NCI-H187 treated with DMSO at 0.1 percent for 48 hours (cell line): ENCODE measurements at regions not wholly inside any gene's neighbourhood (a gene's known extent, or its start where the extent isn't known, plus 50 kb on each side); places are given as distances from the start of the nearest gene placed in this dataset.
"Not testable (repeated sequence)": the region's sequence is repeated elsewhere in the genome, so short reads cannot be mapped to it uniquely, and the experiment has no call there.

ENCODE experiments used
- DNase-seq: peaks from one replicate; lab custom pipeline; 2025; lab: John Stamatoyannopoulos, UW

DNA sequence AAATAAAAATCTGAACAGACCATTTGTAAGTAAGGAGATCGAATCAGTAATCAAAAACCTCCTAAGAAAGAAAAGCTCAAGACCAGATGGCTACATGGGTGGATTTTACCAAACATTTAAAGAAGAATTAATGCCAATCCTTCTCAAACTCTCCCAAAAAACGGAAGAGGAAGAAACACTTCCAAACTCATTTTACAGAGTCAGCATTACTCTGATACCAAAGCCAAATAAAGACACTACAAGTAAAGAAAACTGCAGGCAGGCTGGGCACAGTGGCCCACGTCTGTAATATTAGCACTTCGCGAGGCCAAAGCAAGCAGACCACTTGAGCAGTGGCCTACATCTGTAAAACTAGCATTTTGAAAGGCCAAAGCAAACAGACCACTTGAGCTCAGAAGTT is 159.8 kb downstream of the DPY19L2 start:
- DNase-seq = no peak

DNA sequence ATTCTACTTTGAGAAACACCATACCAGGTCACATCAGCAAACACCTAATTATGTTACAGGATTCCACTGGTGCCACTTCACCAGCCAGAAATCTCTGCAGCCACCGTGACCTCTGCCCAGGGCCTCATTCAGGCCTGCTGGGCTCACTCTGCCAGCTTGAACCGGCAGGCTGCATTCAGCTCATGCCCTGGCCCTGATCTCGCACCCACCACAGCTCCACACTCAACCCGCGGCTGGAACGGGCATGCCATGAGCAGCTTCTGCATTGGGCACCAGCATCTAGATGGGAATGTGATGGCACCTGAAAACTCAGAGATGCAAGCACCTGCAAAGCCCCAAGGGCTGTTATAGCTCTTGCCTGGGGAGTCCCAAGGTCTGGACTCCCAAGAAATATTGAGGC is 168.7 kb downstream of the DPY19L2 start:
- DNase-seq = no peak

DNA sequence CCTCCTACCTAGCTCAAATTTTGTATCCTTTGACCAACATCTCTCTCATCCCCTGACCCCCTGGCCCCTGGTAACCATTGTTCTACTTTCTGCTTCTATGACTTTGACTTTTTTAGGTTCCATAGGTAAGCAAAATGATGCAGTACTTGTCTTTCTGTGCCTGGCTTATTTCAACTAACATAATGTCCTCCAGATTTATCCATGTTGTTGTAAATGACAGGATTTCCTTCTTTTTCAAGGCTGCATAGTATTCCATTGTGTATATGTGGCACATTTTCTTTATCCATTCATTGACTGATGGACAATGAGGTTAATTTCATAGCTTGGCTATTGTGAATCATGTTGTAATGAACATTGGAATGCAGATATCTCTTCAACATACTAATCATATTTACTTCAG is 170.1 kb downstream of the DPY19L2 start:
- DNase-seq = no peak

DNA sequence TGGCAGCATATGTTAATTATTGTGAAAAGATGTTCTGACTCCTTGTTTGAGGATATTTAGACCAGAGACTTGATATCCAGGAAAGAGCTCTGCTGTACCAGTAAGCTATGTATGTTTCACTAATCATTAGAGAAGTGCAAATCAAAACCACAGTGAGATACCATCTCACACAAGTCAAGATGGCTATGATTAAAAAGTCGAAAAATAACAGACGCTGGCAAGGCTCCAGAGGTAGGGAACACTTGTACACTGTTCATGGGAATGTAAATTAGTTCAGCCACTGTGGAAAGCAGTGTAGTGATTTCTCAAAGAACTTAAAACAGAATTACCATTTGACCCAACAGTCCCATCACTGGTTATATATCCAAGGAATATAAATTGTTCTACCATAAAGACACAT is 171.6 kb downstream of the DPY19L2 start:
- DNase-seq = no peak

DNA sequence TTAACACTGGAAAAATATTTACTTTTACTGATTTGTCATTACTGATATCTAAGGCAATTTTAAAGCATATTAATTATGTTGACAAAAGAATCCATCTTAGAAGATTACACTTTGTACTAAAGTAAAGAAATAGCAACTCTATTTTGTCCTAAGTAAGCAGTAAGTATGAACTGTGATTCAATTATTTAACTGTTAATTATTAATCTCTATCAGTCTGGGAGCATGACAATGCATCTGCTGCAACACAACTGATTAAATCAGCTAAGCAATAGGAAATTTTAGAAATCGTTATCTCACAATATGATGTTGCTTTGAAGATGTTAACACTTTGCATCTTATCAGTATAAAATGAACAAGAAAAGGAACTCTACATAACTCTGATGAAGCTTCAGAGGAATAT is 172.3 kb downstream of the DPY19L2 start:
- DNase-seq = no peak

DNA sequence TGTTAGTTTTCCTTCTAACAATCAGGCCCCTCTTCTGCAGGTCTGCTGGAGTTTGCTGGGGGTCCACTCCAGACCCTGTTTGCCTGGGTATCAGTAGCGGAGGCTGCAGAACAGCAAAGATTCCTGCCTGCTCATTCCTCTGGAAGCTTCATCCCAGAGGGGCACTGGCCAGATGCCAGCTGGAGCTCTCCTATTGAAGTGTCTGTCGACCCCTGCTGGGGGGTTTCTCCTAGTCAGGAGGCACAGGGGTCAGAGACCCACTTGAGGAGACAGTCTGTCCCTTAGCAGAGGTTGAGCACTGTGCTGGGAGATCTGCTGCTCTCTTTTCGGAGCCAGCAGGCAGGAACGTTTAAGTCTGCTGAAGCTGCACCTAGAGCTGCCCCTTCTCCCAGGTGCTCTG is 174.9 kb downstream of the DPY19L2 start:
- not testable (repeated sequence) for DNase-seq

DNA sequence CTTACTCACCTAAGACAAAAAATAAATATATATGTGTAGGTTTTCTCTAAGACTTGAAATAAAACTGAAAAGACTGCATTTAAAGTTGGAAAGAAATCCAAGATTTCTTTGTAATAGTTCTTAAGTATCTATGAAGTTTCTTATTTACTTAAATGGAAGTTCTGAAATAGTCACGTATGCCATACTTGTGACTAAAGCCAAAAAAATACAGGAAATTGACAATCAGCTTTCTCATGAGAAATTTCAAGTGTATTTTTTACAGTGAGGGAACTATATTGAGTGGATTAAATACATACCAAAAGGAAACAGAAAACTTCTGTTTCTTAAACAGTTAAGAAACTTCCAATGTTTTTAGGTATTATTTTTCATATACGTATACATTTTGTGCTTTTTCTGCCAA is 188.1 kb downstream of the DPY19L2 start:
- DNase-seq = no peak

DNA sequence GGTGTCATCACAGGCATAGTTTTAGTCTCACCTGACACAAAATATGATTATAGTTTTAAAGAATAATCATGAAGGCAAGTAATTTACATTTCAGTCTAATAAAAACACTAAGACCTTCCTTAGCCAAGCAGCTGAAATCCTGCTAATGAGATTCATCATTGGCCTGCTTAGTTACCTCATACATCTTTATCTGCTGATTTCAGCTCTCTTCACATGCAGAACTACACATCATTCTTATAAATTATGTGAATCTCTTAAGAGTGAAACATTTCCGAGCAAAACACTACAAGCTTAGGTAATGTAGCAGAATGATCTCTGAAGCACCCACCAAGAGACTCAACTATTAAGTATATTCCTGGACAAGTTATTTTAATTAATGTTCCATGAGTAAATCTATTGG is 198.1 kb downstream of the DPY19L2 start:
- no peak for DNase-seq

DNA sequence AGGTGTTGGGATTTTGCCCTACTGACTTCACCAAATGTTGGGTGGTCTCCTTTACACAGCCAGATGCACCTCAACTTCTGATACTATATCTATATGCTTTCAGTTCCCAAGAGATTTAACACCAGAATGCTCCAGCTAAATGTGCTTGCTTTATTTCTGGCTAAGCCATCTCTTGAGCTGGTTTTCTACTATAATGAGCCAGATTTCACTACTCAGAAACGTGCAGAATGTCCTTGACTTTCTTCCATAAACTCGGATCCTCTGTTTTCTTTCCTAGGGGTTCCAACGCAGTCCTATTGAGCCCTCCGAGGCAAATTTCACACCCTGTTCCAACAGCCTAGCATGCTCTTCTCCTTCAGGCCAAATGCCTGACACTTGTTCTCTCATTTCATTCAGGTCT is 200.3 kb downstream of the DPY19L2 start:
- DNase-seq = no peak

DNA sequence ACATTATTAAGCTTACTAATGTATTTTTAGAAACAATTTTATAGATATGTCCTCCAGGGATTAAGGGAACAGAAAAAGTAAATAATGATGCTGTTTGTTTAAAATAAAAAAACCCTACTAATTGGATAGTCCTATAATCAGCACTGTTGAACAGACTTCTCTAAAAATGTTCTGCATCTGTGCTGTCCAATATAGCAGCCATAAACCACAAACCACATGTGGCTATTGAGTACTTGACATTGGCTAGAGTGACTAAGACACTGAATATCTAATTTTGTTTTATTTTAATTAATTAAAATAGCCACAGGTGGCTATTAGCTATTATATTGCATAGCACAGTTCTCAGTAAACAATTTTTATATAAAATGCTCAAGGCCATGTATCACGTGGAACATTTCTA is 210.4 kb downstream of the DPY19L2 start:
- no peak for DNase-seq

DNA sequence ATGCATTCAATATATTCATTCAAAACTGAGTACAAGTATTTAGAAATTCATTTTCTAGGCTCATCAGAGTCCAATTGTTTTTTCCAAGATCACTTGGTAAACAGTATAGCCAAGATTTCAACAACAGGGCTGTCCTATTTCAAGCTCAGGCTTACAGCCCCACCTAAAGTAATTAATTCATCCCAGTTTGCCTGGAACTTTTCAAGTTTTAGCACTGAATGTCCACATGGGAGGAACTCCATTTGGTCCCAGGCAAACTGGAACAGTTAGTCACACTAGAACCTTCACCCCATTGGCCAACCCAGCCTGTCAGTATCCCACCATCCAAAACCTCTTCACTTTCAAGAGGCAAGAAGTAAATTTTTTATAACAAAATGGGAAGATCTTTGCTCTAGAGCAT is 210.9 kb downstream of the DPY19L2 start:
- DNase-seq = no peak

DNA sequence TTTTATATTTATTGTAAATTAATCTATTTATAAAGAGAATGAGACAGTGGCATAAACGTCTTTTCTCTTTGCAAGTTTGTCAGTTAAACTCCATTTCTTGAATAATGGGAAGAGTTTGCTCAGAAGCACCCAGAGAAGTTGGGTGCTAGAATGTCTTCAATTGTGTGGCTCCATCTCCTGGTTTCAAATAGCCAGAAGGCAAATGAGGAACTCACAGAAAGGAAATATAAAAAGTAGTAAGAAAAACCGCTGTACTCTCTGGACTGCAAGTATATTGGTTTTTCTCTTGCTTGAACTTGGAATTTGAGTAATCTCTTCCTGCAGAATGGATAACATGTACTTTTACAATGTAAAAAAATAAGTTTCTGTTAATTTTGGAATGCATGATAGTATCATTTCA is 217.5 kb downstream of the DPY19L2 start:
- no peak for DNase-seq

DNA sequence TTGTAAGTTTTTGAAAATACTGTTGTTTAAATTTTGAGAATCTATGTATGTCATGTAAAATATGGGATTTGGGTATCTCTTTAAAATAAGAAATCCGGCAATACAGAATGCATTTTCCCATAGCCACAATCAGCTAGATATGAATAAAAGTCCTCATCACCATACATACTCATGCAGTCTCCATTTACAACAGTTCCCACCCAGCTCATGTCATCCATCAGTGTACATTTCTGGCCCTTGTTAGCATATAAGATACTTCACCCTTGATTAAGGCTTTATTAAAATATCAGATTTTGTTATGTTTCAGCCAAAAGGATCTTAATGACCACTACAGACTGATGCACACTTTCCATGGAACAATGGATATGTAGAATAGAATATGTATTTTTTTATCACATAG is 218.0 kb downstream of the DPY19L2 start:
- no peak for DNase-seq

DNA sequence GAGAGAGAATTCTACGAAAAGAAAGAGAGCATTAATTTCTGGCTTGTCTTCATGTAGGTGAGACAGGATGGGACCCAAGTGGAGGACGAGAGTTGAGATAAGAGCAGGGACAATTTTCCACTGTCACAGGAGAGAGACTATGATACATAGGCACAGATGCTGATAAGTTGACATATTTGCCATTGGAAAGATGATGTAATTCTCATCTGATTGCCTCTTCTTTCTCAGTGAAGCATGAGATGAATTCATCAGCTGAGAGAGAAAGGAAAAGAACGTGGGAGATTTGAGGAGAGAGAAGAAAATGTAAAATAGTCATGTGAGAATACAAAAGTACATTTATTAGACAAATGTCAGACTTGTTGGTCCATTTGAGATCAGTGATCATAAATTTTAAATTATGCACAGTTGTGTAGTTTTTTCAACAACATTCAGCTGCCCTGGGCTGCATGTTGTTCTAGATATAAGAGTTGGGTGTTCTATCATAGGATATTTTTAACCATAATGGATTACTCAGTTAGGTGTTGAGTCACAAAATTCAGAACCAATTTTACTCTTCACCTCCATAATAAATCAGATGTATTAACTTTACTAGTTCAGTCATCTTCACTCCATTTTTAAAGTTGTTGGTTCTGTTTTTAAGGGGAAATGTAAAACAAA is 222.9 kb downstream of the DPY19L2 start:
- no peak for DNase-seq

DNA sequence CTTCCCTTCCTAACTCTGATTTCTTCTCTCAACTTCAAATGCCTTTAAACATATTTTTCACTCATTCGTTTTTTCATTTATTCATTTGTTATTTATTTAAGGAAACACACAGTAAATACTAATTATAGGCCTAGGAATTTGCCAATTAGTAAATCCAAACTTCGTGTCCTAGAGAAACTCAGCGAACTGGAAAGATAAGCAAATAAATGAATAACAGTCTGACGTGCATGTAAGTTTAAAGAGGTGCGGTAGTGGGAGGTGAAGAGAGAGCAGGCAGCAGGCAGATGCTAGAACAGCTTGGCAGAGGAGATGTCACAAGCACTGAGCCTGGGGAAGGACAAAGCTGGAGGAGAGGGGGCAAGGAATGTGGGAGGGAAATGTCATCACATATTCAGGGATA is 228.2 kb downstream of the DPY19L2 start:
- no peak for DNase-seq

DNA sequence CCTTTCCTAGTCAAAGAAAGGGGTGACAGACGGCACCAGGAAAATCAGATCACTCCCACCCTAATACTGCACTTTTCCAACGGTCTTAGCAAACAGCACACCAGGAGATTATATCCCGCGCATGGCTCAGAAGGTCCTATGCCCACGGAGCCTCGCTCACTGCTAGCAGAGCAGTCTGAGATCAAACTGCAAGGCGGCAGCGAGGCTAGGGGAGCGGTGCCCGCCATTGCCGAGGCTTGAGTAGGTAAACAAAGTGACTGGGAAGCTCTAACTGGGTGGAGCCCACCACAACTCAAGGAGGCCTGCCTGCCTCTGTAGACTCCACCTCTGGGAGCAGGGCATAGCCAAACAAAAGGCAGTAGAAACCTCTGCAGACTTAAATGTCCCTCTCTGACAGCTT is 233.9 kb downstream of the DPY19L2 start:
- not testable (repeated sequence) for DNase-seq

DNA sequence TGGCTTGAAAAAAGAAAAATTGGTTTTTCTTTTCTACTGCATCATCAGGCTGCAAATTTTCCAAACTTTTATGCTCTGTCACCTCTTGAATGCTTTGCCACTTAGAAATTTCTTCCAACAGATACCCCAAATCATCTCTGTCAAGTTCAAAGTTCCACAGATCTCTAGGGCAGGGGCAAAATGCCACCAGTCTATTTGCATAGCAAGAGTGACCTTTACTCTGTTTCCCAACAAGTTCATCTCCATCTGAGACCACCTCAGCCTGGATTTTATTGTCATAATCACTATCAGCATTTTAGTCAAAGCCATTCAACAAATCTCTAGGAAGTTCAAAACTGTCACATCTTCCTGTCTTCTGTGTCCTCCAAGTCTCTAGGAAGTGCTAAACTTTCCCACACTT is 240.3 kb downstream of the DPY19L2 start:
- DNase-seq = not testable (repeated sequence)

DNA sequence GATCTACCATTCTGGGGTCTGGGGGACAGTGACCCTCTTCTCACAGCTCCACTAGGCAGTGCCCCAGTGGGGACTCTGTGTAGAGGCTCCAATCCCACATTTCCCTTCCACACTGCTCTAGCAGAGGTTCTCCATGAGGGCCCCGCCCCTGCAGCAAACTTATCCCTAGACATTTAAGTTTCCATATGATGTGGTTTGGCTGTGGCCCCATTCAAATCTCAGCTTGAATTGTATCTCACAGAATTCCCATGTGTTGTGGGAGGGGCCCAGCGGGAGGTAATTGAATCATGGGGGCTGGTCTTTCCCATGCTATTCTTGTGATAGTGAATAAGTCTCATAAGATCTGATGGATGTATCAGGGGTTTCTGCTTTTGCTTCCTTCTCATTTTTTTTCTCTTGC is 241.3 kb downstream of the DPY19L2 start:
- not testable (repeated sequence) for DNase-seq

DNA sequence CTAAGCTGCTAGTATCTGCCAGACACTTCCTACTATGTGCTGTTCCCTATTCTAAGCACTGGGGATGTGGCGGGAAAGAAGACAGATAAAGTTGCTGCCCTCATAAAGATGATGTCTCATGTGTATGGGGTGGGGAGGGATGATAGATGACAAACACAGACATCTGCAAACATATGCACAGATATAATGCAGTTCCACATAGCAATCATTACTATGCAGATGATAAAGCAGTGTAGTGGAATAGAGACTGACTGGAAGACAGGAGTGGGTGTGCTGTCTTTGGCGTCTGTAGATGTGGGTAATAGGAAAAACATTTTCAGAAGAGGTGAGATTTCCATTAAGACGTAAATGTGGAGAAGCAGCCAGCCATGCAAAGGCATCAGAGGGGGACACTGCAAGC is 243.6 kb downstream of the DPY19L2 start:
- no peak for DNase-seq

DNA sequence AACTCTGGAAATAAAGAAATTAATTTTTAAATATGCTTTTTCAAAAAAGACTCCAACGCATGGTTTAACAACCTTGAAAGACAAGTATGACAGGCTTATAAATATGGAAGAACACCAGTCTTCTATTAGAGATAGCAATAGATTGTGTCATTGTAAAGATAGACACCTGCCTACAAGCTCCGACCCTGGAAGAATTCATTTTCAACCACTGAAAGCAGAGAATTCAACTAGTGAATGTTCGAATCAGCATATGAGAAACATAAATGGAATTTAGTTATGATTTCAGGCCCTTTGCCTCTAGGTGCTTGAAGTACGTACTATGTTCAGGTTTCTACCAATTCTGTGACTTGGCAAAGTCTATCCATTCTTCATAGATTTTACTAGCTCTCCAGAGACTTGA is 244.5 kb downstream of the DPY19L2 start:
- no peak for DNase-seq

DNA sequence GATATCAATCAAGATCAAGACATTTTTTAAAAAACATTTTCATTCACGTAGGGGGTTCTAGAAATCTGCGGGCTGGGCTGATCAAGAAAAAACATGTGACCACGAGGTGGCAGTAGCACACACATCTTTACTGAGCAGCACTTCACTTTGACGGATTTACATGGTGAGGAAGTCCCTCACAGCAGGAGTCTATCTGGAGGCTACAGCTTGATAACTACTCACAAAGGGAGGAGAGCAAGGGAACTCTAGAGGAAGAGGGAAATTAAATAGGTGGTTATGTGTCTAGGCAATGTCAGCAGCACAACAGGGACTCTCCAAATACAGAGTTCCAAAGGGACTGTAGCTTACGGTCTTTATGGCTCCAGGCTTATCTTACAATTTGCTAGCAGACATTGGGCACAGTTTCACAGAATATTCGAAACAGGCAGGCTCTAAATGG is 248.1 kb downstream of the DPY19L2 start:
- DNase-seq = peak; percentile 68

DNA sequence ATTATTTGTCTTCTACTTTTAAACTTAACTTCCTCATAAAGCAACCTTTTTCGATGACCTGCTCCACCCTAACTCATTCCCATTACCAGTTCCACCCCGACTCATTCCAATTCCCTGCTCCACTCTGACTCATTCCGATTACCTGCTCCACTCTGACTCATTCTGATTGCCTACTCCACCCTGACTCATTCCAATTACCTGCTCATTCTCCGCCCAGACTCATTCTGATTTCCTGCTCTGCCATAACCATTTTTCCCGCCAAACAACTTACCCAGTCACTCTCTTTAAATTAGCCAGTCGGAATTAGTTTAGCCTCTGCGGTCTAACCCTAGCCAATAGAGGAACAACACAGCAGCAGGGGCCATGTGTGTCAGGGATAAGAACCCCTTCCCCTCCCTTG is 249.1 kb downstream of the DPY19L2 start:
- DNase-seq = no peak

DNA sequence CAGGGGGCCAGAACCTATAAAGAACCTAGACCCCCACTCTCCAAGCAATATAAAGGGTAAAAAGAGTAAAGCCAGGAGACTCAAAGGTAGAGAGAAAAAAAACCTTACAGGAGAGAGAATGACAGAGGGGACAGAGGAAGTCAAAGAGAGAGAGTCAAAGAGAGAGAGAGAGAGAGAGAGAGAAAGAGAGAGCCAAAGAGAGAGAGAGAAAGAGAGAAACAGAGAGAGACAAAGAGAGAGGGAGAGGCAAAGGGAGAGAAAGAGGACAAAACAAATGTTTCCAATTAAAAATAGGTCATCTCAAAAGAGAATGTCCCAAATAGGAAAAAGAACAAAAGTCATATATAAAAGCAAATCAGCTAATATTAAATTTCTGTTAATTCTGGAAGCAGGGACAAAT is 251.5 kb downstream of the DPY19L2 start:
- DNase-seq = no peak

DNA sequence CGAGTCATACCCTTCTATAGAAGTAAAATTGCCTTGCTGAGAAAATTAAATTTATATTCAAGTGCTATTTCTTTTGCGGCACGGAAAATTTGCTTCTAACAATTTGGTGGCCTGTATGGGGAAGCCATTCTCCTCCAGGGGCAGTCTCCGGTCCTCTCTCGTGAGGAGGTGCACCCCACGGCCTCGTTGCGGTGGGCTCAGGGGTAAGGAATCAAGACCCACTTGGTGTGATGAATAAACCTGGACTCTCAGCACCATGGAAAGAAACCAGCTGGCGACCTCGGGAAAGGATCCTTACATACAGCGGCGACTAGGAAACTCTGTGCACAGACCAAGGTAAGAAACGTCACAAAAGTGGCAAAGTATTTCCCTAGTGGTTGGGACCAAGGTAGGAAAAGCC is 252.9 kb downstream of the DPY19L2 start:
- no peak for DNase-seq

DNA sequence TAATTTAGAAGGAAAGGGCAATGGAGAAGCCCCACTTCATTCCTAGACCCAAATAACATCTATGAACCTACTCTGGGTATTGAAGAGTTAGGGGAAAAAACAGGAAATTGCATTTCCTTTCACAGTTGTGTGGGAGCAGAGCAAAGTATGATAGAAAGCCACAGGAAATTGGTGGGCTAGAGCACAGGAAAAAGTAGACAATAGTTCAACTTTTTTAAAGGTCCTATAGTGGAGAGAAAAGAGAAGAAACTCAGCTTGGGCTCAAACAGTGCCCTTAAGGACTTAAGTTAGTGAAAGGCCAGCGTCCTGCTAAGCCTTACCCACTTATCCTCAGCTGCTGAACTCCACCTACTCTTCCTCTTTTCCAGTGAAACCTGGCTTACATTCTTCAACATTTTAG is 258.1 kb downstream of the DPY19L2 start:
- no peak for DNase-seq
